Right lung (tissue), 2 donors: ENCODE measurements at regions not wholly inside any gene's neighbourhood (a gene's known extent, or its start where the extent isn't known, plus 50 kb on each side); places are given as distances from the start of the nearest gene placed in this dataset.
"Not testable (repeated sequence)": the region's sequence is repeated elsewhere in the genome, so short reads cannot be mapped to it uniquely, and the experiment has no call there.

Experiments used
- DNase-seq, 2 donors: peaks; one replicate each; pipeline ENCODE4 v3.0.0-alpha.2; 2013

GRCh38 chr4:83780053-83780733 is 244.3 kb downstream of the GPAT3 start:
- DNase-seq: no peak

- no peak for DNase-seq
Measured at GRCh38 chr4:83779103-83780052, 243.5 kb downstream of the GPAT3 start.

- no peak for DNase-seq
Measured at GRCh38 chr4:83772685-83773084, 236.8 kb downstream of the GPAT3 start.

- peak; percentile 21 to 42 for DNase-seq
Measured at GRCh38 chr4:83771113-83771705, 235.3 kb downstream of the GPAT3 start.

- DNase-seq: no peak
Measured at GRCh38 chr4:83768146-83768545, 232.2 kb downstream of the GPAT3 start.

- no peak for DNase-seq
Measured at GRCh38 chr4:83767067-83767466, 231.2 kb downstream of the GPAT3 start.

GRCh38 chr4:83759611-83760010 is 223.7 kb downstream of the GPAT3 start:
- no peak for DNase-seq

- DNase-seq: no peak
Measured at GRCh38 chr4:83758285-83758684, 222.4 kb downstream of the GPAT3 start.

GRCh38 chr4:83757121-83757621 is 221.3 kb downstream of the GPAT3 start:
- no peak for DNase-seq

GRCh38 chr4:83753260-83753659 is 217.4 kb downstream of the GPAT3 start:
- DNase-seq: no peak

- no peak for DNase-seq
Measured at GRCh38 chr4:83751336-83751949, 215.5 kb downstream of the GPAT3 start.

GRCh38 chr4:83748711-83749110 is 212.8 kb downstream of the GPAT3 start:
- DNase-seq: no peak

- peak in 1 of 2 donors; percentile 8 for DNase-seq
Measured at GRCh38 chr4:83738895-83739294, 203.0 kb downstream of the GPAT3 start.

- no peak for DNase-seq
Measured at GRCh38 chr4:83734576-83734975, 198.7 kb downstream of the GPAT3 start.

- no peak for DNase-seq
Measured at GRCh38 chr4:83732114-83732635, 196.3 kb downstream of the GPAT3 start.

GRCh38 chr4:83731609-83732008 is 195.7 kb downstream of the GPAT3 start:
- DNase-seq: no peak

- not testable (repeated sequence) for DNase-seq
Measured at GRCh38 chr4:83730958-83731357, 195.1 kb downstream of the GPAT3 start.

GRCh38 chr4:83728191-83728590 is 192.3 kb downstream of the GPAT3 start:
- DNase-seq: no peak

GRCh38 chr4:83725336-83726085 is 189.6 kb downstream of the GPAT3 start:
- DNase-seq: no peak

- no peak for DNase-seq
Measured at GRCh38 chr4:83724485-83725335, 188.8 kb downstream of the GPAT3 start.
